HuH-7 (cell line): ENCODE measurements at regions not wholly inside any gene's neighbourhood (a gene's known extent, or its start where the extent isn't known, plus 50 kb on each side); places are given as distances from the start of the nearest gene placed in this dataset.
"Not testable (repeated sequence)": the region's sequence is repeated elsewhere in the genome, so short reads cannot be mapped to it uniquely, and the experiment has no call there.

Experiments
- DNase-seq: peaks from one replicate; pipeline ENCODE4 v3.0.0; 2011; ENCODE audit warnings: low spot score

DNA sequence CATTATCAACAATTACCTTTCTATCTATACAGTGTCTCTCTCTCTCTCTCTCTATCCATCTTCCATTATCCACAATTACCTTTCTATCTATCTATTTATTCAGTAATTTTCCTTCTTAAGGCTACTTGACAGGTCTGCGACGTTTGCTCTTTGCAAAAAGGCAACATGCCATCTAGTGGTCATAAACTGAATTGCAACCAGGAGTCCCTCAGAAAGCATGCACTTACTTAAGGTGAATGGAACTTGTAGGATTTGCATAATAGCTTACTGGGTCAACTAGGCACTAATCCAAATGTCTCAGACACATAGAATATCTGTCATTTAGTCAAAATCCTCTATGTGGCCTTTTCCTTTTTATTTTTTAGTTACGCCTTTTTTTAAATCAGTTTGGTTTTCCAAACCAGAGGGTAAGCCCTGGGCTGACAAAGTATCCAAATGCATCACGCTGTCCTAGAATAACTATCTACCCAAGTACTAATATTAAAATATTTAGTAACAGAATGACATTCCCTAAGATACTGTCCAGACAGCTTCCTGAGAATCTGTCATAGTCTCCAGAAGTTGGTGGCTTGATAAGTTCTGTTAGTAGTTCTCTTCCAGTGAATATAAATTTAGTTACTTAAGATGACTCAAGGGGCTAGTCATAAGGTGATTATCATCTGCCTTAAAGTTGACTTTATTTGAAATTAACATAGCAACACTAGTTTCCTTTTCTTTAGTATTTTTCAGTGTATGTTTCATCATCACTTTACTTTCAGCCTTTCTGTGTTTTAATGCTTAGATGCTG lies 208.3 kb downstream of the PPP1R3A start:
- peak; percentile 28 for DNase-seq

GRCh38 chr7:113705439-113705838 lies 213.4 kb downstream of the PPP1R3A start:
- DNase-seq, result no peak

DNA sequence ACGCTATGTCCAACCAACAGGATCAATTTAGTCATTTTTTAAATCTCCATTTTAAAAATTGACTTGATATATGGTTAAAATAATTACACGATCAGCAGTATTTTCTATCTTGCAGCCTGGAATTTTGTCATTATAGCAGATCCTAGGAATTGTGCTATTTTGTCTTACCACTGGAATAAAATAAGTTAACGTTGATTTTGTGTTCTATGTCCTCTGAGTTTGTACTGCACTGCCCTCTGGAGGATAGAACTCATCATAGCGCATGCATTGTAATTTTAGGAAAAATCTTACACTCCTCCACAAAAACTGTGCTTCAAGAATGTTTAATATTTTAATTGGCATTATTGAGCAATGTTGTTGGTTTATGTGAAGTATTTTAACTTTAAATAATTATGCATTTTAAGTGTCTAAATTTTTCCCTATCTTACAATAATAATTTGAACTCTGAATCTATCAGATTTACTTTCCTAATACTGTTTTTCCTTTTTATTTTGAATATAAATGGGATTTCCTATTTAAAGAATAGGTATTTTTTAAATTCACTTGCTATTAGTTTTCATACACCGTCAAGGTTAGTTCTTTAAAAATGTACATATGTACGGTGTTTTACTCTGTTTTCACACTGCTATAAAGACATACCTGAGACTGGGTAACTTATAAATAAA lies 220.1 kb downstream of the PPP1R3A start:
- DNase-seq, result peak; percentile 5

- no peak for DNase-seq
Measured at GRCh38 chr7:113694149-113694548, 224.7 kb downstream of the PPP1R3A start.

GRCh38 chr7:113684165-113684564 lies 234.6 kb downstream of the PPP1R3A start:
- no peak for DNase-seq

DNA sequence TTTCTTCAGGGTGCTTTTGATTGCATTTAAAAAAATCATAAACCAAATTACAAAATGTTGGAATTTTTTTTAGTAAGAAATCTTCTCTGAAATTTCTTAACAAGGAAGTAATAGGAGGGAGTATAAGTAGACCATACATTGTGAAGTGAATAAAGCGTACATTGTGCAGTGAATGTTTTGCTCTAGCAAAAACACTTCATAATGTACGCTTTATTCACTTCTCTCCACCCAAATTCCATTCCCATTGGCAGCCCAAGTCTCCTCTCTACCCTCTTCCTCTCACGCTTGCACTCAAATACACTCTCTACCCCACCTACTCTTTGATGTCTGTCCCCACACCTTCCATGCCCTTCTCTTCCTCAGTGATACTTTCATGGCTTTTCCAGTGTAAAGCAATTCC lies 241.0 kb downstream of the PPP1R3A start:
- no peak for DNase-seq

DNA sequence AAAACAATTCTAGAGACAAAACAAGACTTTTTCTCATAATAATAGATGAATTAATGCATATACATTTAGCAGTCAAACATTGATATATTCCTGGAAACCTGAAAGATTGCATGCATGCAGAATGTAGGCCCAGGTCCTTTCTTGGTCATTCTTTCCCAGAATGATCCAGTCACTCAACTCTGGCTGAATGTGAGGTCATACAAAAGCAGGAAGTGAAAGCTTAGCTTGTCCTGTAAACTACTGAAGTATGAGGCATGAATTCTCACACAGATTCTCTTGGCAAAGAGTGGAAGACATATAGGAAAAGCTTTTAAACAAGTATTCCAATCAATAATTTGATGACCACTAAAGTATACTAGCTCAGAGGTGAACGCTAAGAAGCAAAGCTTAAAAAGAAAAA lies 253.9 kb downstream of the PPP1R3A start:
- DNase-seq, result no peak

GRCh38 chr7:113659416-113659815 lies 259.4 kb downstream of the PPP1R3A start:
- DNase-seq, result no peak

DNA sequence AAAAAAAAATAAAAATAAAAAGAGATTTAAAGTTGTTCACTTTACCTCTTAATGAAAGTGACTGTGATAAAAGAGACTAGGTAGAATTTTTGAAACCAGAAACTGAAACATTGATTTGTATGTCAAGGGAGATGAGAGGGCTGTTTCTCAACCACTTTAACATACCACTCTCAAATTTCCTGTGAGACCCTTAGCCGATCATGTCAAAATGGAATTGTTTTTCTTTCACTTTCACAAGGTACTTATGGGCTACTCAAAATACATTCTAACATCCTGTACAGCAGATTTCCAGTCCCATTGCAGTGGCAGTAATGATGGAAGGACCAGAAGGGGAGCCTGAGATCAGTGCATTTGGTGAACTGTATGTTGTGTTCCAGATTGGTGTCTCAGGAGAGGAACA lies 261.2 kb downstream of the PPP1R3A start:
- DNase-seq, result no peak

DNA sequence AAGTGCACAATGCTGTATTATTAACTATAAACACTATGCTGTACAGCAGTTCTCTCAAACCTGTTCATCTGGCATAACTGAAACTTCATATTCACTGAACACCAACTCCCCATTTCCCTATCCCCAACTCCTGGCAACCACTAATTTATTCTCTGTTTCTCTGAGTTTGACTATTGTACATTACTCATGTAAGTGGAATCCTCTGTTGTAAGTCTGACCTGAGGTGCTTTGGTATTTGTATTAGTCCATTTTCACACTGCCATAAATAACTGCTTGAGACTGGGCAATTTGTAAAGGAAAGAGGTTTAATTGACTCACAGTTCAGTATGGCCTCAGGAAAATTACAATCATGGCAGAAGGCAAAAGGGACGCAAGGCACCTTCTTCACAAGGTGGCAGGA lies 266.3 kb downstream of the PPP1R3A start:
- no peak for DNase-seq

DNA sequence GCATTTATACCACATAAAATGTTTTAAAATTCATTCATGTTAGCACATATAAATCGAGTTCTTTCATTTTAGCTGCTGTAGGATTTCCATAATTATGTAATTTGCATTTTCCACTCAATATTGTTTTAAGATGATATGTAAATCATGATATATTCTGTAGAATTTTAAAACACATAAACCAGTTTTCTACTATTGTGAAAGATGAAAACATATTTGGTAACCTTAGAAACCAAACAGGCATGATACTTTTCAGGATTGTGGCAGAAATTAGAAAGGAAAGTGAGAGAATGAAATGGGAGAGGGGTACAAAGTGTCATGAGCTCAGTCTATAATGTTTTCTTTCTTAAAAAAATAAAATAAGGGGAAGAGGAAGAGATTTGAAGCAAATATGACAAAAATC lies 269.3 kb downstream of the PPP1R3A start:
- DNase-seq, result no peak

DNA sequence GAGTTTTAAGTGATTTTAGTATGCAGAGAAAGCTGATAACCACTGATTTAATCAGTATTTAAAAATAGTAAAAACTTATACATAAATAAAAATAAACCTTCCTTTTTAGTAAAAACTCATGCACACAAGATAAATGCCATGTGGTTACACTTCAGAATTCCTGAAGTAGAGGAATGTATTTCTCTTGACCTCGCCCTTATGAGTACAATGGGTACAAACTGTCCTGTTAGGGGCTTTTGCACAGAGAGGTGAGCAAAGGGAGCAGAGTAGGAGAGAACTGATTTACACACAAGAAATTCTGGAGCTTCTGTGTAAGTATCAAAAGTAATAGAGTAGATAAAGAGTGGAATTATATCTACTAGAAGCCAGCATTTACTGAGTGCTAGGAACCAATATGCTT lies 279.6 kb downstream of the PPP1R3A start:
- DNase-seq, result no peak

DNA sequence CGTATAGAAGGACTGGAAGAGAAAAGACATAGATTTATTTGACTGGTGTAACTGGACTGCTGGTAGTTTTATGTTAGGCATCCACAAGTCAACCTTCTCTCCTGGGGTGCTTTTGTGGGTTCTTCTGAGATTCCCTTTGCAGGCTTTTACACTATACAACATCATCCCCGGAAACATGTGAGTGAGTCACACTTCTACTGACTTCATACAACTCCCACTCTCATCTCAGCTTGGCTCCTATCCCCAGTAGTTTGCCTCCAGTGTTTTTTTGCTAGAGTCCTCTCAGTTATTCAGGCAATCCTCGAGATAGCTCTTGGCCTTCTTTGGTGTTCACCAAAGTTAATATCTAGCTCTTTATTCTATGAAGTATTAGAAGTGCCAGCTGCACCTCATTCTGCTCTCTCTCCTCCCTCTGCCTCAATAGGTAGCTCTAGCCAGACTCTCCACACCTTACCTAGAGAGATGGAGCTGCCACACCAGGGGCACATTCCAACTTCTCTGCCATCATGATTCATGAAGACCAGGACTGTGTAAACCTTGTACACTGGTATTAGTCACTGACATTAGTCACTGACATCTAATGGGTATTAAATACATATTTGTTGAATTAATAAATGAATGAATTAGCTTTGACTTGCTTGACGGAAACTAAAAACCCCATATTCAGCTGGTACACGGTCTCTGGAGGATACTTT lies 281.9 kb downstream of the PPP1R3A start:
- DNase-seq, result no peak

DNA sequence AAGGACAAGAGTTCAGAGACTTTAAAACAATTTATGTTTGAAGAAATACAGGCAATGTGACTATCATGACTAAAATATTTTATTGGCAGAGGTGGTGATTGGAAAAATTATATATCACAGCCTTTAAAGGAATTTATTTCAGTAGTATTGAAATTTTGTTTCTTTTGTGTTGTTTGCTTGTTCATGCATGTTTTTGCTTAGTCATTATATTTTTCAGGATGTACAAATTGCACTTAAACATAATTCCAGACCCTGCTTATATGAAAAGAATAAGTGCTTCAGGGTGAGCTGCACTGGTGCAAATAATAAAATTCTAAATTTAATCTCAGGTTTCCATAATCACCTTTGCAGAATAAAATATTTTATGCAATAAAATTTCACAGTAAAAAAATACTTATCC lies 283.3 kb downstream of the PPP1R3A start:
- no peak for DNase-seq

DNA sequence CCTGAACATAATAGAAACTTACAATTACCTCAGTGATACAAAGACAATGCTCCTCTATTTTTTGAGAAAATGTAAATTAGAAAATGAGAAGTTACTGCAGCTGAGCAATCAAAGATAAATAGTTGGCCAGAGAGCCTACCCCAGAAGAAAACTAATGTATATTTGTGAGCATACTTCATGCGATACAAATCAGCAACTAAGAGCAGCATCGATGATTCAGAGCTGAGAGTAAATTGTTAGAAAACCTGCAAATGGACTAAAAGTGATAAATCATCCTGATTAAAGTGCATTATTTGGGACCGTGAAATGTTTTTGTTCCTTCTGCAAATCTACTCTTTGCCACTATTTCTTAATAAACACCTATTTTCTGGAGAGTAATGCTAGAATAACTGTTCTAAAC lies 285.7 kb downstream of the PPP1R3A start:
- DNase-seq, result no peak

DNA sequence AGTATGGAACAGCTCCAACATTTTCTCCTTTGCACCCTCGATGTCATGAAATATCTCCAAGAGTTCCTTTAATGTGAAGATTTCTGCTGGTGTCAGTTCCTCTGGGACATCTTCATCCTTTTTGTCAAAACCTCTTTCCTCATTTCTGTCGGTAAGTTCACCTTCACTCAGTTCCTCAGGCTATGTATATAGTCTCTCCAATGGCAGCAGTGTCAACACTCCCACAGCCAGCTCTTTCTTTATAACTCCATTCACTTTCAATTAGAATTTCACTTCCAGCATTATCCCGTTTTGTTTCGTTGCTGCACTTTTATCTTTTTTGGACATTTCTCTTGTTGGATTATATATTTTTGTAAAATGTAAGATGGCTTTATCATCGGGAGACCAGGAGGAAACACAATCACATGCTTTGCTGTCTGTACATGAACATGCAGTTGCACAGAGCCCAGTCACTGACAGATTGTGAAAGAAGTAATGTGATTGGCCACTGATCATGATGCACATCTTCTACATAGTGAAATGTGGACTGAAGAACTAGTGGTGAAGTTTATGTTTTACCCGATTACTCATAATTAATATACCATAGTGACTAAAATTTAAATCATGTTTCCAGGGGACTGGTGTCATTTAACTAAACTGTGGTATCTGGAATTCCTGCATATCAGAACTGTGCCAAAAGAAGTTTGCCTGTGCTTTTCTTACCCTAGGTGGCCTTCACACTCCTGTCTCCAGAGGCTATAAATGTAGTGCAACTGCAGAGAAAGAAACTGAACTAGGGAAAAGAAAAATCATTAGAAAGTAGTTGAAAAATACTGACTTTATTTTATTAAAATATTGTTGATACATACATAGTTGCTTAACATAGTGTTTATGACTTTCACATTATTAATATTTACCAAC lies 289.6 kb downstream of the PPP1R3A start:
- no peak for DNase-seq

- no peak for DNase-seq
Measured at GRCh38 chr7:113625494-113626102, 293.2 kb downstream of the PPP1R3A start.

DNA sequence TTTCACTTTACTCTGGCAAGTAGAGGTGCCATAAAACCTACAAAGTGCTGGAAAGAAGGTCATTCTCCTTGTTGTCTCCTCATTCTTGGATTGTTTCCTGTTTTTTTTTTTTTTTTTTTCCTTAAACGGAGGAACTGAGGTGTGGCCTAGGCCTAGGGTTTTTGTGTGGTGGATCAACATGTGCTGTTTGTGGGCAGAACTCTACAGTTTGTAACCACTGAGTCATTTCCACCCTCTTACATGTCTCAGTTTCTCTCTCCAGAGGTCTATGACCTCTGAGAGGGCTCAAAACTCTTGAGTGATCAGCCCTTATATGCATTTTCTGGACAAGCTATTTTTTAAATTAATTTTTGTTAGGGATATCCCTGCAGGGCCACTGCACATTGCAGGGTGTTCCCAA lies 296.0 kb downstream of the PPP1R3A start:
- DNase-seq, result no peak

DNA sequence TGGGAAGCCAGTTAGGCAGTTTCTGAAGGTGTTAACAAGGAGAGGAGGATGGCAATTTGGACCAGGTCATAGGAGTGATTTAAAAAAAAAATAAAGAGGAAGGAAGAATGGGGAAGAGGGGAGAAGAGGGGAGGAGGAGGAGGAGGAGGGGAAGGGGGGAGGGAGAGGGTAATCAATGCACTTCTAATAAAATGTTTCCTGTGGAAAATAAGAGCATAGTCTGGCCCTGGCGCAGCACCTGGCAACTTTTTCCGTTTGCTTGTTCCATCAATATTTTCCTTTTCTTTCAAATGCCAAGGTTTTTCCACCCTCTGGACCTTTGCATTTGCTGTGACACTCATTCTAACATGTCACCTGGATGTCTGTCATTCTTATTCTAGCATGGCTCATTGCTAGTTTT lies 308.2 kb downstream of the PPP1R3A start:
- DNase-seq, result no peak

DNA sequence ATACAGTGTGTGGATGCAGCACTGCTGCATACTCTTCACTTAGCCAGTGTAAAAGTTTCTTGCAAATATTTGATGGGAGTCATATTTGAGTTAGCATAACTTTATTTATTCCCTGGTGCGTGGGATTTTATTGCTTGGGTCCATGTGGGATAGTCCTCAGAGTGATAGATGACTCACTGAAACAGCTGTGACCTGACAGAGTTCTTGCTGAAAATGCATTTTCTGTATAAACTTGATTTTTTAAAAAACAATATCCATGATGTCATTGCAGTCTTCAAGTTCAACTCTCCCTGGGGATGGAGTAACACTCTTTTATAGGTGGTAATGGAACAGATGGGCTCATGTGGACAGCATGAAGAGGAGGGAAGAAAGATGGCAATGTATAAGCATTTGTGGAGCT lies 310.0 kb downstream of the PPP1R3A start:
- DNase-seq, result no peak

GRCh38 chr7:113606325-113606724 lies 312.5 kb downstream of the PPP1R3A start:
- no peak for DNase-seq

DNA sequence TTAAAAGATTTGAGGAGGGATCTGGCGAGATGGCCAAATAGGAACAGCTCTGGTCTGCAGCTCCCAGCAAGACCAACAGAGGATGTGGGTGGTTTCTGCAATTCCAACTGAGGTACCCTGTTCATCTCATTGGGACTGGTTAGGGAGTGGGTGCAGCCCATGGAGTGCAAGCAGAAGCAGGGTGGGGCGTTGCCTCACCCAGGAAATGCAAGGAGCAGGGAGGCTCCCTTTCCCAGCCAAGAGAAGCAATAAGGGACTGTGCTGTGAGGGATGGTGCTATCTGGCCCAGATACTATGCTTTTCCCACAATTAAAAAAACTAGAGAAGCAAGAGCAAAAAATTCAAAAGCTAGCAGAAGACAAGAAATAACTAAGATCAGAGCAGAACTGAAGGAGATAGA lies 318.4 kb downstream of the PPP1R3A start:
- not testable (repeated sequence) for DNase-seq
